NCI-H2196 (cell line): ENCODE measurements at regions not wholly inside any gene's neighbourhood (a gene's known extent, or its start where the extent isn't known, plus 50 kb on each side); places are given as distances from the start of the nearest gene placed in this dataset.

Source experiments
- DNase-seq: peaks from one replicate; lab custom pipeline; 2025; ENCODE audit not compliant: unreplicated experiment; lab: John Stamatoyannopoulos, UW

DNA sequence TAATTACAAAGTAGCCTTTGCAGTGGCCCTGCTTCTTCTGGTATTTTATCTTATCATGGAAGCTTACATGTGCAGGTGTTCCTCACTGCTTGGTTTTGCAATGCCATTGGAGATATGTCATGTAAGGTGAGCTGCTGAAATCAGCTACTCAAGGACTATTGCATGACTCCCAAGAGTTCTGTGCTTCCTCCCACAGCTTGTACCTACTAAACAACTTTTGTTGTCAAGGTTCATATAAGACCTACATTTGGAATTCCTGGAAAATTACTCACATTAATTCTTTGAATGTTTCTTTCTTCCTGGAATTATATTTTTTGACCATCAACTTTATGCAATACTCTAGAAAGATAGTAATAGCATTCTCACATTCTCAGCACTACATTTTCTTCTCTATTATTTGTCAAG lies 427.5 kb upstream of the HSF2 start:
- no peak for DNase-seq

GRCh38 chr6:121984956-121985355 lies 414.5 kb upstream of the HSF2 start:
- DNase-seq = no peak

- no peak for DNase-seq
Observed at GRCh38 chr6:121993362-121993761, 406.1 kb upstream of the HSF2 start.

DNA sequence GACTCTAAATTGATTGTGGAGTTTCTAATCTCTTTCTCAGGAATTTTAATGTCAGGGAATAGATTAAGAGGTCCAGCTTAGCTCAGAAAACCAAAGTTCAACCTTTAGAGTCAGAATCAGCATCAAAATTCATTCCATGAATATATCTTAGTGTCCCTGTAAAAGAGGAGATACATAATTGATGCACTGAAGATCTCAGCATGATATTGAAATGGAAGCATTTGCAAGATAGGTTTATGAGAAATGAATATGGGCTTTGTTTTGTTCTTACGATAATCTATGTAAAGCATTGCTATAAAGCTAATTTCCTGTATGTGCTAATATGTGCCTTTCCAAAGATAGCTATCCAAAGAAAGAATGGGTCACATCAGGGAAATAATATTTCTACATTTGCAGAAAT lies 404.5 kb upstream of the HSF2 start:
- no peak for DNase-seq

DNA sequence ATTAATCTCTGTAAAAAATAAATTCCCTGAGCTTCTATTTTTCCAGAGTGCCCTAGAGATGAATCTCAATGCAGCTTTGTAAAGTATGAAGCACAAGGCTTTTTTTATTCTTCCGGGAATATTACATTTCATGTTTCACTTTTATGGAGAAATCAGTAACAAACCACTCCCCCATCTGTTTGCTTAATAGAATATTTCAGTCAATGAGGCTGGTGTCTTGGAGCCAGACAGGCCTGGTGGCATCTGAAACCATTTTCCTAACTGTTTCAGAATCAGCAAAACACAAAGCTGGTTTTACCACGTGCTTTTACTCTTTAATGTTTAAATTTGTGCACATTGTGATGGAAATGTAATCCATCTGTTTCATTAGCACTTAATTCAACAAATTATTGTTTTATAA lies 400.8 kb upstream of the HSF2 start:
- DNase-seq = no peak

DNA sequence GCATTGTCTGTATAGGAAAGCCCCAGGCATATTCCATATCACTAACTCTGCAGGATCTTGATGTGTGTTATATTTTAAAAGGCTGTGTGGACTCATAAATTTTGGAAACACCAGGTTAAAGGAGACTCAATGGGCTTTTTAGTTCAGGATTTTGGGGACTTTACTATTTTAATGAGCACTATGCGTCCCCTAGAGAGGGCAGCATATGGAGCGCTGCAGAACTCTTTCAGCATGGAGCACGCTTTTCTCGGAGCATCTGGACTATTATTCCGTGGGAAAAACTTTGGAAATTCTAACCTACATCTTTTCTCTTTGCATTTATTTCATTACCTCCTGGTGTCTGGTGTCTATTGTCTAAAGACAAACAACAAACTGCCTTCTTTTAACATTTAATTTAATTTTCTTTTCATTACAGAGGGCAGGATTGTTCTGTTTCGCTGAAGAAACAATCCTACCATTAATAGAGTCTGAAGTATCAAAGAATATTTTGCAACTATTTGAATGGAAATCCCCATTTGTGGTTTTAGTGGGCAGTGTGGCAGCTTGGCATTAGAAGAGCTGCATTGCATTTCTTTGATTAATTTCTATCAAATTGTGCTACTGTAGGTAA lies 399.9 kb upstream of the HSF2 start:
- no peak for DNase-seq

GRCh38 chr6:122005661-122006060 lies 393.8 kb upstream of the HSF2 start:
- DNase-seq = no peak

- no peak for DNase-seq
Observed at GRCh38 chr6:122007339-122007738, 392.1 kb upstream of the HSF2 start.

DNA sequence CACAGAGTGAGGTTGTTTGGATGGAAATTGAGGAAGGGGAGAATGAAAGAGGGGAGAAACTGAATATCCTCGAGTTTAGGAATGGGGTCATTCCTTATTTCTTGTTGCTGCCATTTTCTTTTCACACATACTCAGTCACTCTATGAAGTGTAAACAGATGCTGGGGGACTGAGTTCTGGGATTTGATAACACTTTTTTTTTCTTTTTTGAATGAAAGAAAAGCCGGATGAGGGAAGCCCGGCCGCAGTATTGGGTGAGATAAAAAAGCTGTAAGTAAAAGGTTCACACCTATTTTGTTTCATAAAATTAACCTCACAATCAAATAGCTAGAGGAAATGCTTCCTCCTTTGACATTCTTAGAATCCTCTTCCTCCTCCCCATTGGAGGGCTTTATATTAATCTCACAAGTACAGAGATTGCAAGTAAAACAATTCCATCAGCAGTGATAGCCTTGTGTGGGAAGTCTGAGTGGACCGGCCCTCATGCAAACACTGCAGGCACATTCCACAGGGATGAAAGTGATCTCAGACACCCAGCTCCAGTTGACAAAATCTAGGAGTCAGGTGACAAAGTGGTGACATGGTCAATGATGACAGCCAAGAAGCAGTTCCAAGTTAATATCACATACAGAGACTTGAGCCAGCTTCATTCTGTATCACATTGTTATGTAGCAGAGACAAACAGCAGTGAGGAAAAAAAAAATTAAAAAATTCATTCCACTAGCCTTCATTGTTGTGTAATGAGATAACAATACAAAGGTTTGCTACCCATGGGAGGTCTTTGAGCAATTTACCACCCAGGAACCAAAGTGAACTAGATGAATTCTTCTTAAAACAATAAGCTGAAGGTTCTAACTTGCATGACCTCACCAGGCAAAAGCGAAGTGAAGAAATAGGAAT lies 391.1 kb upstream of the HSF2 start:
- DNase-seq = no peak

DNA sequence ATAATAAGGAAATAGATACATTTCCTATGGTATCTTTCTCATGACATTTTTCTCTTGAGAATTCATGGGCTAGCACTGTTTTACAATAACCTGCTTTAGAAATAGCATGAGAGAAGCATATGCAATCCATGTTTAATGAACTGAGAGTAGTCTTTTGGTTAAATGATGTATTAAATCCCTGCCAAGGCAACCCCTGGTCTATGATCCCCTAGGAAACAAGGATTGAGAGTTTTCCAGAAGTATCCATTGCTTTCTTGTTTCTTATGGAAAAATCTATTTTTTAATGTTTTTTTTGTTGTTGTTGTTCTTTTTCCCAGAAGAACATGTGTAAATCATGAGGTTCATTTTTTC lies 390.5 kb upstream of the HSF2 start:
- no peak for DNase-seq

GRCh38 chr6:122012578-122012977 lies 386.9 kb upstream of the HSF2 start:
- no peak for DNase-seq

GRCh38 chr6:122014961-122015360 lies 384.5 kb upstream of the HSF2 start:
- no peak for DNase-seq

- DNase-seq = no peak
Observed at GRCh38 chr6:122020588-122021264, 378.7 kb upstream of the HSF2 start.

- DNase-seq = no peak
Observed at GRCh38 chr6:122025104-122025503, 374.3 kb upstream of the HSF2 start.

- no peak for DNase-seq
Observed at GRCh38 chr6:122026582-122027369, 372.7 kb upstream of the HSF2 start.

DNA sequence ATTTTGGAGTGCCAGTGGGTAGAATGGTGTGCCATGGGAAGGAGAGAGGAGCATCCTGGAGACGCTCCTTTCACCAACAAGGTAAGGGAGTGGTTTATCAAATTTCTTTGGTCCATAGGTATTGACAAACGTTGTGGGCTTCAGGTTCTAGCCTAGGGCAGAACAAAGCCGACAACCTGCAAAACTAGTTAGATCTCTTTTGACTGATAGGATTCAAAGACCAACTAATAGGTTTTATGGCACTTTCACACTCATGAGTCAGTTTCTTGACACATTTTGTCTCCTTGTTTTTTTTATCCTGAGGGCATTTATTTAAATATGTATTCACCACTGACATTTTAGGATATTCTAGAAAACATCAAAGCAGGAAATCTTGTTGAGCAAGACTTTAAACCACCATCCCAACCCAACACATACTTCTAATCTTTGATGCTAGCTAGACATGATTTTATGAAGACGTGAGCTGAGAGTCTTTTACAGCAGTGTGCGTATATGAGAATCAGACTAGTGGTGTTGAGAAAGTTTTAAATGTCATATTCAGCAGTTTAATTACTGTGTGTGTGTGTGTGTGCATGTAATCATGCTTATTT lies 370.4 kb upstream of the HSF2 start:
- no peak for DNase-seq

DNA sequence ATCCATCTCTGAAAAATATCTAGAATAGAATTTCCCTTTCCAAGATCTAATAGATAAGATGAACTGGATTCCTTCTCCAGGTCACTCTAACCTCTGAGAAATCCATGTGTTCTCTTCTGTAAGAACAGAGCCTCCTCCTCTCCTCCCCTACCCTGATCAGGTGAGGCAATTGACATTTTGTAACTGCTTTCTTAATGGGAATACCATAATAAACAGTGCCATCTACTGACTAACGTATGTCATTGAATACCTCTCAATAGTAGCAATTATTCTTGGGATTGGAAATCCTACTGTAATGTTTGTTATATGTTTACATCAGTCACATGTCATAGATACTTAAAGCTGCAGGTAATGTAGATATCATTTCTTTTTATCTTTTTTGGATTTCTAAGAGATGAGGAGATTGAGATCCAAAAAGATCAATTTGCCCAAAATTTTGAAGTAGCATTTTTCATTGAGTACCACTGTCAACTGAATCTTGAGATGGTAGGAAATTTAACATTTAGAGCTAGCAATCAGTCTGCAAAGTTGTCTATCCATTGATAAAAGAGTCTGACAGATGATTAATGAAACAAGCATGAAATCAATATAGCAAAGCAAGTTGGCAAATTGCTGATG lies 365.8 kb upstream of the HSF2 start:
- DNase-seq = peak; percentile 37

DNA sequence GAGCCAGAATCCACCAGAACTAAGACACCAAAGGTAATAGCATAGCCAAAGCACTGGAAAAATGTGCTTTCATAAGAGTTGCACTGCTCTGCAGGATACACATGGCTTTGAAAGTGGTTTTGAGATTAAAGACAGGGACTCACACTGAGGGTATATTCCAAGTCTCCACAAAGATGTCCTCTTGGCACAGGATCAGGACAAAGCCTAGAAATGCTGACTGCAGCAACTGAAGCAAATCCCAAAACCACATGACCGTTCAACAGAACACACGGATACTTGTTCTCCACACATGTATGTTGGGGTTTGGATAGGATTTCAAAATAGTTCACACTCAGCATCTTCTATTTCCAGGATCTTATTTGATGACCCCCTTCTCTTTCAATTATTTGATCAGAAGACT lies 364.3 kb upstream of the HSF2 start:
- DNase-seq = no peak

DNA sequence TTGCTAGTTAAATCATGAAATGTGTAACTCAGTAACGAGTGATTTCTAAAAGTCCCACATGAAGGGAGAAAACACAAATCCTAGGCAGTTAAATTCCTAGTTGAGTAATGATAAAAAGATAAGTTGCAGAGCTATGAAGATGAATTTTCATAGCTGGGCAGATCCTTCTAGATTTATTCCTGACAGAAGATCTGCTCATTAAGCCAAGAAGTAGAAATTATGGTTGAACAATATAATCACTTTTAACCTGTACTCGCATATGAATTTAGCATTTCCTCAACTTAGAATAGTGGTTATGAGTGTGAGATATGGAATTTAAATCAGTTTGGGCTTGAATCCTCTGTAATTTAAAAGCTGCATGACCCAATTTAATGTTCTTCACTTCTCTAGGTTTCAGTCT lies 359.2 kb upstream of the HSF2 start:
- no peak for DNase-seq

DNA sequence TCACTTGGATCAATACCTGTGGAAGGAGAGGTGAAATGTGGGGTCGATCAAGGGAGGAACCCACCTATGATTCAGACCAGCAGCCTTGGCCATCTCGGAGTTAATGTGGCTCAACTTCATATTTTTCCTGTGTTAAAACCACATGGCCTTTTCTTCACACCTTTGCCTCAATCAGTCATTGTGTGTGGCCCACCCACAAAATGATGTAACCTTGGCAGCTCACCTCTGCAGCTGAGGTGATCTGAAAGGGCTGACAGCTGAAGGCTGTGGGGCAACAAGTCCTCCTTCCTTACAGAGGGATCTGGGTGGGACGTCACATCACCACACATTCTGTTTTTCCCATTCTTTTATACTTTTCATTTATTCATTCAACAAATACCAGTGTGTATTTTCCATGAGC lies 357.1 kb upstream of the HSF2 start:
- no peak for DNase-seq
